ENCODE measurements at regions not wholly inside any gene's neighbourhood (a gene's known extent, or its start where the extent isn't known, plus 50 kb on each side); places are given as distances from the start of the nearest gene placed in this dataset.

DNA sequence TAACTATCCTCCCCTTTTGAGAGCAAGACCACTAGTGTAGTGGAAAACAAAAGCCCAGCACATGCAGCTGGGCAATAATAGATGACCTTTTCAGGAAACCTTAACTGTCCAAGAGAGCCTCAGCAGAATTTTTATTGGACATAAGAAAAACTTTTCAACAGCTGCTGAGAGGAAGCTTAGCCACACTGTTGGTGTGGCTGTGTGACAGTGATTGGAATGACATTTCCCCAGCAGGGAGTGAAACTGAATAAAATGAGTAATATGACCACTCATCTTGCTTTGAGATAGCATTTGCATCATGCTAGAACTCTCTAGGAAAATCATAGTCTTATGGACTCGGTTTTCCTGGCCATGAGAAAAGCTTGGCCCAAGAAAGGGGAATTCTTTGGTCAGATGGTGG lies 687.8 kb downstream of the SLCO4C1 start:
- TF ChIP-seq POLR2A (IDR thresholded peaks at IDR 0.05) = no peak
- TF ChIP-seq, protein P1, sequence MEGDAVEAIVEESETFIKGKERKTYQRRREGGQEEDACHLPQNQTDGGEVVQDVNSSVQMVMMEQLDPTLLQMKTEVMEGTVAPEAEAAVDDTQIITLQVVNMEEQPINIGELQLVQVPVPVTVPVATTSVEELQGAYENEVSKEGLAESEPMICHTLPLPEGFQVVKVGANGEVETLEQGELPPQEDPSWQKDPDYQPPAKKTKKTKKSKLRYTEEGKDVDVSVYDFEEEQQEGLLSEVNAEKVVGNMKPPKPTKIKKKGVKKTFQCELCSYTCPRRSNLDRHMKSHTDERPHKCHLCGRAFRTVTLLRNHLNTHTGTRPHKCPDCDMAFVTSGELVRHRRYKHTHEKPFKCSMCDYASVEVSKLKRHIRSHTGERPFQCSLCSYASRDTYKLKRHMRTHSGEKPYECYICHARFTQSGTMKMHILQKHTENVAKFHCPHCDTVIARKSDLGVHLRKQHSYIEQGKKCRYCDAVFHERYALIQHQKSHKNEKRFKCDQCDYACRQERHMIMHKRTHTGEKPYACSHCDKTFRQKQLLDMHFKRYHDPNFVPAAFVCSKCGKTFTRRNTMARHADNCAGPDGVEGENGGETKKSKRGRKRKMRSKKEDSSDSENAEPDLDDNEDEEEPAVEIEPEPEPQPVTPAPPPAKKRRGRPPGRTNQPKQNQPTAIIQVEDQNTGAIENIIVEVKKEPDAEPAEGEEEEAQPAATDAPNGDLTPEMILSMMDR (IDR thresholded peaks at IDR 0.05 in 4 of 5, conservative IDR thresholded peaks at IDR 0.05 in 1 of 5) = no peak
